Body of pancreas (tissue), 4 donors: ENCODE measurements at regions not wholly inside any gene's neighbourhood (a gene's known extent, or its start where the extent isn't known, plus 50 kb on each side); places are given as distances from the start of the nearest gene placed in this dataset.

Experiments
- CTCF ChIP-seq, 7 experiments: fragments of 450-650 bp in 4 of 7; fragments of 200-600 bp in 3 of 7; sonication (generic) in 3 of 7; IDR thresholded peaks; one replicate each; pipeline ENCODE4 v1.5.1; 2016 to 2019; ENCODE audit warnings: antibody characterized with exemption in 7 of 7
- POLR2A ChIP-seq, 3 donors: fragments of 450-650 bp; IDR thresholded peaks; one replicate each; pipeline ENCODE4 v1.6.1; 2016; ENCODE audit warnings: antibody characterized with exemption in 3 of 3, mild to moderate bottlenecking in 2 of 3

GRCh38 chr7:149688836-149689235, 84.6 kb downstream of the ZNF467 start:
- TF ChIP-seq POLR2A (IDR thresholded peaks at IDR 0.05): no peak
- no peak for TF ChIP-seq CTCF (IDR thresholded peaks at IDR 0.05)
